K562 (cell line): ENCODE measurements at regions not wholly inside any gene's neighbourhood (a gene's known extent, or its start where the extent isn't known, plus 50 kb on each side); places are given as distances from the start of the nearest gene placed in this dataset.

ENCODE experiments used
- CHD7 ChIP-seq: fragments of 200-600 bp; sonication (generic); IDR thresholded peaks from one replicate; pipeline ENCODE4 v1.6.1; 2012; ENCODE audit warnings: mild to moderate bottlenecking, low read depth, low read length, inconsistent platforms
- HIVEP1 ChIP-seq: fragments of 250-450 bp; sonication (Bioruptor Pico); IDR thresholded peaks from 2 replicates; pipeline ENCODE4 v1.4.0; 2020; ENCODE audit warnings: mild to moderate bottlenecking
- MAX ChIP-seq: sonication (generic); formaldehyde crosslinking; IDR thresholded peaks from 2 replicates; pipeline ENCODE4 v1.9.0; 2022; ENCODE audit warnings: mild to moderate bottlenecking, missing genetic modification reagents

DNA sequence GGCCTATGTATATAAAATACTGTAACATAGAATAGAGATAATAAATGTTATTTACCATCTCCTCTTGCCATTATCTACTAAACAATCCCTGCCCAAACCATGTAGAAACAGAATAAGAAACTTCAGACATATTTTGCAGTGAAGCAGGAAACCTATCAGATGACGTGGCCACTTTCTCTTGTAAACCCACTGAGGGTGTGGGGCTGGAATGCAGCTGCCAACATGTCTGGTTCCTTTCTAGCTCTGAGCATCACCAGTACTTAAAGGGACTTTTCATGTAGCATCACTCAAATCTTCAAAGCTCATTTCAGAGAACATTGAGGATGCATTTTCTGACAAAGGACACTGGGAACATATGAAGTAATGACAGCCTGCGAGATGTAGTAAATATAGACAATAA lies 251.8 kb downstream of the LPIN1 start (continued):
- TF ChIP-seq CHD7 (no peak), MAX (CRISPR knock-in tag) (no peak), HIVEP1 (no peak)
